ENCODE measurements at regions not wholly inside any gene's neighbourhood (a gene's known extent, or its start where the extent isn't known, plus 50 kb on each side); places are given as distances from the start of the nearest gene placed in this dataset.

GRCh38 chr11:15493066-15493465 lies 378.3 kb downstream of the INSC start:
- no peaks in the 10 kb centered on the region for H3K9me3 ChIP-seq
- no peak overlapping the region for H3K27ac ChIP-seq
- H3K27me3 ChIP-seq: no peaks in the 10 kb centered on the region
- WGBS, 2 donors: 89 to 90% methylated on average over 2 of the region's 2 CpGs
- TF ChIP-seq POLR2A (IDR thresholded peaks at IDR 0.05) (no peak), CTCF (IDR thresholded peaks at IDR 0.05) (no peak)
- no peak for DNase-seq
- no peak overlapping the region for H3K4me3 ChIP-seq
- intact Hi-C loops (cut with DNase I; ENCODE audit: low total_unique reads): no loop called here
- no peaks in the 10 kb centered on the region for H3K36me3 ChIP-seq (ENCODE audit: low read depth, missing control alignments)
- H3K4me1 ChIP-seq: no peaks in the 10 kb centered on the region

GRCh38 chr11:15493921-15494620 lies 379.3 kb downstream of the INSC start:
- H3K4me1 ChIP-seq: no peaks in the 10 kb centered on the region
- intact Hi-C loops (cut with DNase I; ENCODE audit: low total_unique reads): no loop called here
- DNase-seq: no peak
- WGBS, 2 donors: 64 to 85% methylated on average over 1 of the region's 1 CpG
- no peaks in the 10 kb centered on the region for H3K9me3 ChIP-seq
- H3K4me3 ChIP-seq: no peak overlapping the region
- TF ChIP-seq CTCF (IDR thresholded peaks at IDR 0.05) (no peak), POLR2A (IDR thresholded peaks at IDR 0.05) (no peak)
- no peaks in the 10 kb centered on the region for H3K36me3 ChIP-seq (ENCODE audit: low read depth, missing control alignments)
- H3K27me3 ChIP-seq: no peaks in the 10 kb centered on the region
- no peak overlapping the region for H3K27ac ChIP-seq

- 50 to 92% methylated on average over 1 of the region's 1 CpG for WGBS, 2 donors
- Histone ChIP-seq H3K27me3 (no peaks in the 10 kb centered on the region), H3K4me3 (no peak overlapping the region), H3K9me3 (no peaks in the 10 kb centered on the region), H3K4me1 (no peaks in the 10 kb centered on the region), H3K36me3 (ENCODE audit: low read depth, missing control alignments) (no peaks in the 10 kb centered on the region), H3K27ac (no peak overlapping the region)
- no peak for DNase-seq
- no peak for TF ChIP-seq POLR2A (IDR thresholded peaks at IDR 0.05)
- no peak for TF ChIP-seq CTCF (IDR thresholded peaks at IDR 0.05)
- intact Hi-C loops (cut with DNase I; ENCODE audit: low total_unique reads): no loop called here
Observed at GRCh38 chr11:15494740-15495139, 380.0 kb downstream of the INSC start.

- 59 to 91% methylated on average over 3 of the region's 3 CpGs for WGBS, 2 donors
- H3K4me1 ChIP-seq: no peaks in the 10 kb centered on the region
- intact Hi-C loops (cut with DNase I; ENCODE audit: low total_unique reads): no loop called here
- TF ChIP-seq CTCF (IDR thresholded peaks at IDR 0.05) (no peak), POLR2A (IDR thresholded peaks at IDR 0.05) (no peak)
- H3K36me3 ChIP-seq (ENCODE audit: low read depth, missing control alignments): no peaks in the 10 kb centered on the region
- no peaks in the 10 kb centered on the region for H3K27me3 ChIP-seq
- no peaks in the 10 kb centered on the region for H3K9me3 ChIP-seq
- H3K4me3 ChIP-seq: no peak overlapping the region
- DNase-seq: no peak
- no peak overlapping the region for H3K27ac ChIP-seq
Observed at GRCh38 chr11:15495462-15495861, 380.7 kb downstream of the INSC start.

GRCh38 chr11:15497366-15497765 lies 382.6 kb downstream of the INSC start:
- Histone ChIP-seq H3K9me3 (no peaks in the 10 kb centered on the region), H3K36me3 (ENCODE audit: low read depth, missing control alignments) (no peaks in the 10 kb centered on the region), H3K27ac (no peak overlapping the region), H3K4me1 (no peaks in the 10 kb centered on the region), H3K4me3 (no peak overlapping the region), H3K27me3 (no peaks in the 10 kb centered on the region)
- 71 to 78% methylated on average over 5 of the region's 5 CpGs for whole genome bisulfite sequencing, 2 donors
- TF ChIP-seq POLR2A (IDR thresholded peaks at IDR 0.05) (no peak), CTCF (IDR thresholded peaks at IDR 0.05) (no peak)
- DNase-seq: no peak
- intact Hi-C loops (cut with DNase I; ENCODE audit: low total_unique reads): no loop called here
